Heart right ventricle (tissue), 16 donors: ENCODE measurements at regions not wholly inside any gene's neighbourhood (a gene's known extent, or its start where the extent isn't known, plus 50 kb on each side); places are given as distances from the start of the nearest gene placed in this dataset.
"Not testable (repeated sequence)": the region's sequence is repeated elsewhere in the genome, so short reads cannot be mapped to it uniquely, and the experiment has no call there.

ENCODE experiments used
- ATAC-seq, 8 donors: fragments of 200-7000 bp; cut with Tn5 transposase; one replicate each; pipeline ENCODE4 v1.9.1; 2020; ENCODE audit warnings: mild to moderate bottlenecking in 8 of 8, moderate library complexity in 8 of 8, moderate number of reproducible peaks in 1 of 8
- DNase-seq, 2 donors: peaks; one replicate each; pipeline ENCODE4 v3.0.0-alpha.2; 2020
- H3K27ac ChIP-seq, 10 donors: fragments of 200-600 bp; sonication (generic) in 2 of 10; one replicate each; pipeline versions ENCODE4 v1.5.0 to v1.8.0; 2020 to 2022; ENCODE audit warnings: mild to moderate bottlenecking in 3 of 10
- H3K27me3 ChIP-seq, 7 donors: fragments of 200-600 bp; one replicate each; pipeline ENCODE4 v1.8.0; 2021 to 2022; ENCODE audit warnings: mild to moderate bottlenecking in 2 of 7
- H3K36me3 ChIP-seq, 9 donors: fragments of 200-600 bp; sonication (generic) in 1 of 9; one replicate each; pipeline versions ENCODE4 v1.5.0 to v1.8.0; 2020 to 2022; ENCODE audit warnings: mild to moderate bottlenecking in 2 of 9
- H3K4me1 ChIP-seq, 9 donors: fragments of 200-600 bp; sonication (generic) in 1 of 9; one replicate each; pipeline versions ENCODE4 v1.5.0 to v1.8.0; 2020 to 2022; ENCODE audit warnings: mild to moderate bottlenecking in 4 of 9
- H3K4me3 ChIP-seq, 10 donors: fragments of 200-600 bp; sonication (generic) in 2 of 10; one replicate each; pipeline versions ENCODE4 v1.5.0 to v1.8.0; 2020 to 2022; ENCODE audit warnings: mild to moderate bottlenecking in 7 of 10, moderate library complexity in 2 of 10
- H3K9me3 ChIP-seq, 11 donors: fragments of 200-600 bp in 10 of 11; sonication (generic) in 2 of 11; one replicate each; pipeline versions ENCODE4 v1.5.0 to v1.8.0; 2013 to 2022; ENCODE audit warnings: mild to moderate bottlenecking in 2 of 11, control low read depth in 1 of 11, moderate library complexity in 1 of 11
- CTCF ChIP-seq, 9 donors: fragments of 200-600 bp; sonication (generic) in 2 of 9; IDR thresholded peaks; one replicate each; pipeline versions ENCODE4 v1.5.0 to v1.8.0; 2021 to 2022; ENCODE audit warnings: antibody characterized with exemption in 9 of 9, mild to moderate bottlenecking in 5 of 9, moderate library complexity in 1 of 9
- WGBS, 2 donors: extraction: QIAGEN DNeasy Blood & Tissue Kit; methylation state at CpG; one replicate each; pipeline ENCODE4 v1.1.7; 2013; ENCODE audit warnings: inconsistent platforms in 1 of 2; 5-methylcytosine and 5-hydroxymethylcytosine counted together
- intact Hi-C, 10 donors: fragments of 100-400 bp; cut with DNase I; formaldehyde crosslinking; loops; one replicate each; pipeline versions ENCODE4 v1.11.1 to v1.14.2; 2022
- donor health status: Arrhythmogenic right ventricular cardiomyopathy.
- donor health status: ischemic (EF 13 %, LVEDD 7.1; RV severe dilation, severe dysfunction).
- donor health status: healthy with polysubstance abuse.
- donor health status: DM: no; HTN: yes; CAD: no.
- donor health status: DM: no; HTN: no; CAD: no.
- donor health status: ischemic (EF 25% LVEDD 6.9; RV normal size, moderate dysfunction).
- donor health status: ischemic (EF 25% LVEDD 5.7; RV mildly dilated, moderate dysfunction).
- donor health status: healthy.
- donor health status: DM: yes; HTN: yes; CAD: no.
- donor health status: Ischemic cardiomyopathy.
- donor health status: ischemic (EF 35%, LVEDD 5.7; RV mildly dilated, moderate dysfunction).
- donor health status: nonischemic (EF 11% LVEDD 7.7; RV severe dilation, severe dysfunction).
- donor health status: DM: yes; HTN: yes; CAD: no.
- donor health status: PGD.
- donor health status: ischemic (EF 29% LVEDD 5.4; RV normal size, mild dysfunction).
- donor health status: nonischemic (EF 23%, LVEDD 6.1; RV moderate dilation, normal function).

GRCh38 chr14:59020382-59020781 lies 168.1 kb upstream of the DAAM1 start:
- Histone ChIP-seq H3K4me1 (no peaks in the 10 kb centered on the region), H3K27ac (no peak overlapping the region), H3K9me3 (no peaks in the 10 kb centered on the region), H3K27me3 (peaks cover 0 to 8% (median 0%) of the 10 kb centered on the region in 7 donors), H3K4me3 (no peak overlapping the region), H3K36me3 (no peaks in the 10 kb centered on the region)
- ATAC-seq (no peak), DNase-seq (no peak)
- intact Hi-C loops: loop anchor here in 8 of 10 donors (10.0 kb wide), 4 partner anchors 376 to 516 kb away; partner anchors contain the start of gene DACT1 (in 4 of the 8)
- peak in 7 of 9 donors; percentile 31 to 49 (median 38) for TF ChIP-seq CTCF (IDR thresholded peaks at IDR 0.05)
- WGBS, 2 donors: 82 to 96% methylated on average over 1 of the region's 1 CpG

DNA sequence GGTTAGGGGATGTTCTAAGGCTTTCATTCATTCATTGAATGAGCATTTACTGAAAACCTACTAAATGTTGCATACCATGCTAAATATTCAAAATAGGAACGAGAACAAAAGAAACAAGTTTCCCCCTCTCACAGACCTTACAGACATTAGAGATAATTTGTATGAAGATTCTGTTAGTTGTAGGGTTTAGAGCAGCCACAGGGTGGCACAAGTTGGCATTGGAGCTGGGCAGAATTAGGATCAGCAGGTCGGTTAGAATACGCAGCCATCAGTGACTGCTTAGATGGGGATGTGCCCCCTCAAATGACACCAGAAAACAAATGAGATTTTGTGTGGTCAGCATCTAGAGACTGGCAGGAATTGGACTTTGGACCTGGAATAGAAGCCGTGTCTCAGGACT lies 166.3 kb upstream of the DAAM1 start:
- Histone ChIP-seq H3K27me3 (no peaks in the 10 kb centered on the region), H3K9me3 (no peaks in the 10 kb centered on the region), H3K36me3 (no peaks in the 10 kb centered on the region), H3K4me1 (no peaks in the 10 kb centered on the region), H3K4me3 (no peak overlapping the region), H3K27ac (no peak overlapping the region)
- intact Hi-C loops: loop anchor here in 8 of 10 donors (10.0 kb wide), 4 partner anchors 377 to 517 kb away; partner anchors contain the start of gene DACT1 (in 4 of the 8)
- DNase-seq (no peak), ATAC-seq (no peak)
- peak in 1 of 9 donors; percentile 6 for TF ChIP-seq CTCF (IDR thresholded peaks at IDR 0.05)
- 78 to 84% methylated on average over 4 of the region's 4 CpGs for WGBS, 2 donors

GRCh38 chr14:59026081-59026480 lies 162.4 kb upstream of the DAAM1 start:
- Histone ChIP-seq H3K4me1 (peaks cover 0 to 9% (median 0%) of the 10 kb centered on the region in 9 donors), H3K9me3 (no peaks in the 10 kb centered on the region), H3K36me3 (no peaks in the 10 kb centered on the region), H3K27ac (no peak overlapping the region), H3K27me3 (no peaks in the 10 kb centered on the region), H3K4me3 (no peak overlapping the region)
- no peak for TF ChIP-seq CTCF (IDR thresholded peaks at IDR 0.05)
- intact Hi-C loops: loop anchor here in 8 of 10 donors (5.0 to 10.0 kb wide), 5 partner anchors 381 to 521 kb away; partner anchors contain the start of gene DACT1 (in 4 of the 8)
- ATAC-seq (no peak), DNase-seq (no peak)
- WGBS, 2 donors: 74 to 76% methylated on average over 2 of the region's 2 CpGs

- H3K27ac ChIP-seq, H3K9me3 ChIP-seq, H3K4me3 ChIP-seq, H3K4me1 ChIP-seq, H3K27me3 ChIP-seq, ATAC-seq, H3K36me3 ChIP-seq, DNase-seq: not testable (repeated sequence)
- intact Hi-C loops: loop anchor here in 8 of 10 donors (5.0 to 10.0 kb wide), 5 partner anchors 382 to 522 kb away; partner anchors contain the start of gene DACT1 (in 4 of the 8)
- WGBS, 2 donors: 93 to 100% methylated on average over 1 of the region's 1 CpG
Observed at GRCh38 chr14:59026640-59027039, 161.8 kb upstream of the DAAM1 start.

- Histone ChIP-seq H3K27me3 (no peaks in the 10 kb centered on the region), H3K9me3 (no peaks in the 10 kb centered on the region), H3K4me1 (peaks cover 0 to 9% (median 0%) of the 10 kb centered on the region in 9 donors), H3K36me3 (no peaks in the 10 kb centered on the region), H3K27ac (no peak overlapping the region), H3K4me3 (no peak overlapping the region)
- WGBS, 2 donors: 1 to 2% methylated on average over 5 of the region's 5 CpGs
- DNase-seq (peak; percentile 25 to 41), ATAC-seq (peak in 7 of 8 donors; percentile 58 to 81 (median 74))
- TF ChIP-seq CTCF (IDR thresholded peaks at IDR 0.05): peak; percentile 41 to 83 (median 77)
- intact Hi-C loops: loop anchor here in 8 of 10 donors (5.0 to 10.0 kb wide), 5 partner anchors 384 to 524 kb away; partner anchors contain the start of gene DACT1 (in 4 of the 8)
Observed at GRCh38 chr14:59028476-59029202, 159.8 kb upstream of the DAAM1 start.
